Natural killer cell (primary cell): ENCODE measurements at regions not wholly inside any gene's neighbourhood (a gene's known extent, or its start where the extent isn't known, plus 50 kb on each side); places are given as distances from the start of the nearest gene placed in this dataset.

Experiments
- ATAC-seq, 3 donors: fragments of 150-1000 bp in 2 of 3; fragments of 200-7000 bp in 1 of 3; cut with Tn5 transposase; 1 replicate in 1 of 3; 2 replicates in 2 of 3; pipeline ENCODE4 v1.10.0; 2021; ENCODE audit warnings: mild to moderate bottlenecking in 2 of 3, moderate library complexity in 2 of 3
- DNase-seq, 2 donors: peaks; one replicate each; pipeline versions ENCODE4 v3.0.0 to v3.0.0-alpha.2; 2013 to 2021; ENCODE audit warnings: mixed read lengths in 1 of 2
- H3K27ac ChIP-seq: one replicate; pipeline ENCODE4 v1.5.1; 2013; ENCODE audit warnings: mild to moderate bottlenecking, low read length
- H3K27me3 ChIP-seq: one replicate; pipeline ENCODE4 v1.6.1; 2013; ENCODE audit warnings: low read length; ENCODE audit not compliant: control insufficient read depth, insufficient read depth
- H3K36me3 ChIP-seq: one replicate; pipeline ENCODE4 v1.6.1; 2013; ENCODE audit warnings: low read length; ENCODE audit not compliant: control insufficient read depth, insufficient read depth
- H3K4me1 ChIP-seq: one replicate; pipeline ENCODE4 v1.6.1; 2013; ENCODE audit warnings: low read length; ENCODE audit not compliant: control insufficient read depth, insufficient read depth
- H3K4me3 ChIP-seq: one replicate; pipeline ENCODE4 v1.5.1; 2013; ENCODE audit warnings: low read length
- H3K9me3 ChIP-seq: one replicate; pipeline ENCODE4 v1.6.1; 2013; ENCODE audit warnings: low read length; ENCODE audit not compliant: control insufficient read depth, insufficient read depth
- H3K27ac Mint-ChIP-seq, 2 donors: one replicate each; pipeline ENCODE4 v1.8.0; 2022; ENCODE audit warnings: mild to moderate bottlenecking in 2 of 2, mixed read lengths in 2 of 2, moderate library complexity in 1 of 2
- H3K27me3 Mint-ChIP-seq, 2 donors: one replicate each; pipeline ENCODE4 v1.8.0; 2022; ENCODE audit warnings: low read depth in 2 of 2, mixed read lengths in 2 of 2
- H3K36me3 Mint-ChIP-seq: one replicate; pipeline ENCODE4 v1.8.0; 2022; ENCODE audit warnings: mixed read lengths
- H3K4me1 Mint-ChIP-seq, 2 donors: one replicate each; pipeline ENCODE4 v1.8.0; 2022; ENCODE audit warnings: mixed read lengths in 2 of 2
- H3K4me3 Mint-ChIP-seq: one replicate; pipeline ENCODE4 v1.8.0; 2022; ENCODE audit warnings: mild to moderate bottlenecking, moderate library complexity, mixed read lengths
- H3K9me3 Mint-ChIP-seq, 2 donors: one replicate each; pipeline ENCODE4 v1.8.0; 2022; ENCODE audit warnings: mixed read lengths in 2 of 2
- WGBS: methylation state at CpG from one replicate; pipeline ENCODE4 v1.1.7; 2013; ENCODE audit warnings: missing lambda C conversion rate; ENCODE audit not compliant: insufficient coverage; 5-methylcytosine and 5-hydroxymethylcytosine counted together
- intact Hi-C: fragments of 100-400 bp; cut with micrococcal nuclease; formaldehyde crosslinking; loops from one replicate; pipeline ENCODE4 v1.14.2; 2022
- TF ChIP-seq, protein P1 (sequence below): fragments of 200-600 bp; IDR thresholded peaks from one replicate; pipeline ENCODE4 v1.8.0; 2022; ENCODE audit warnings: antibody characterized with exemption

DNA sequence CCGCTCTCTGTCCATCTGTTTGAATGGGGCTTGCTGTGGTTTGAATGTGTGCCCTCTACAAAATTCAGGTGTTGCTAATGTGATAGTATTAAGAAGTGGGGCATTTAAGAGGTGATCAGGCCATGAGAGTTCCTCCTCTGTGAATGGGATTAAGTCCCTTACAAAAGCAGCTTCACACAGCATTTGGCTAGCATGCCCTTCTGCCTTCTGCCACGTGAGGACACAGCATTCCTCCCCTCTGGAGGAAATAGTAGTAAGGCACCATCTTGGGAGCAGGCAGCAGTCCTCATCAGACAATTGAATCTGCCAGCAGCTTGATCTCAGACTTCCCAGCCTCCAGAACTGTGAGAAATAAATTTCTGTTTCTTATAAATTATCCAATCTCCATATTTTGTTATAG, 540.2 kb downstream of the CSNK1G3 start:
- Histone ChIP-seq H3K4me1 (no peaks in the 10 kb centered on the region), H3K27ac (no peak overlapping the region), H3K4me3 (no peak overlapping the region), H3K27me3 (no peaks in the 10 kb centered on the region), H3K9me3 (no peaks in the 10 kb centered on the region), H3K36me3 (no peaks in the 10 kb centered on the region)
- intact Hi-C loops = no loop called here
- no peak overlapping the region for H3K4me3 Mint-ChIP-seq
- H3K27ac Mint-ChIP-seq = no peak overlapping the region
- 82% methylated on average over 2 of the region's 2 CpGs for WGBS
- TF ChIP-seq, protein P1, sequence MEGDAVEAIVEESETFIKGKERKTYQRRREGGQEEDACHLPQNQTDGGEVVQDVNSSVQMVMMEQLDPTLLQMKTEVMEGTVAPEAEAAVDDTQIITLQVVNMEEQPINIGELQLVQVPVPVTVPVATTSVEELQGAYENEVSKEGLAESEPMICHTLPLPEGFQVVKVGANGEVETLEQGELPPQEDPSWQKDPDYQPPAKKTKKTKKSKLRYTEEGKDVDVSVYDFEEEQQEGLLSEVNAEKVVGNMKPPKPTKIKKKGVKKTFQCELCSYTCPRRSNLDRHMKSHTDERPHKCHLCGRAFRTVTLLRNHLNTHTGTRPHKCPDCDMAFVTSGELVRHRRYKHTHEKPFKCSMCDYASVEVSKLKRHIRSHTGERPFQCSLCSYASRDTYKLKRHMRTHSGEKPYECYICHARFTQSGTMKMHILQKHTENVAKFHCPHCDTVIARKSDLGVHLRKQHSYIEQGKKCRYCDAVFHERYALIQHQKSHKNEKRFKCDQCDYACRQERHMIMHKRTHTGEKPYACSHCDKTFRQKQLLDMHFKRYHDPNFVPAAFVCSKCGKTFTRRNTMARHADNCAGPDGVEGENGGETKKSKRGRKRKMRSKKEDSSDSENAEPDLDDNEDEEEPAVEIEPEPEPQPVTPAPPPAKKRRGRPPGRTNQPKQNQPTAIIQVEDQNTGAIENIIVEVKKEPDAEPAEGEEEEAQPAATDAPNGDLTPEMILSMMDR = no peak
- H3K9me3 Mint-ChIP-seq = peaks cover 3 to 11% of the 10 kb centered on the region in 2 donors
- no peaks in the 10 kb centered on the region for H3K4me1 Mint-ChIP-seq
- ATAC-seq = no peak
- H3K36me3 Mint-ChIP-seq = no peaks in the 10 kb centered on the region
- no peak for DNase-seq
- no peaks in the 10 kb centered on the region for H3K27me3 Mint-ChIP-seq

DNA sequence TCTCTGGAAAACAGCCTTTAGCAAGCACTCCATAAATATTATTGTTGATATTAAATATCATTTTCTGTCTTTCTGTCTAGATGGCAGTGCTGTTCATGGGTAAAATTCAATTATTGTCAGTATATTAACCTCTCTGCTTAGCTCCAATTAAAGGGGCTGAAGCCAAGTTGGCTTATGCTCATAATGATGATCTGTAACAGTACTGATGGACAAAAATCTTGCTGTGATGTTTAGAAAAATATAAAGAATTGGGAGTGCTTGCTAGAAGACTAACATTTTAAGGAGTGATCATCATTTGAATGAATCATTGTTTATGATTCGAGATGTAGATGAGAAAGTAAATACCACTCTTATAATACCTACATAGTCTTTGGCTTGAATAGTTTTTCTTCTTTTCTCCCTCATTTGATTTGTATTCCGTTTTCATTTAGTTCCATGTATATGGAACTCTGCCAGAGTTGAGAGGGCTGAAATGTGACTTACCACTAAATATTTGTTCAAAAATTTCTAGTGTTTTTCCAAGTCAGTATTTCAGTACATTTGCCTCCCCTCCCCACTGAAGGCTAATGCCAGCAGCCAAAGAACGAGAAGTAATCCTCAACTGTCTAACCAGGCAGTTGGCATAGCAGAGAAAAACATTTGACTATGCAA, 538.3 kb downstream of the CSNK1G3 start:
- Mint-ChIP-seq H3K9me3 (peaks cover 3 to 9% of the 10 kb centered on the region in 2 donors), H3K4me1 (no peaks in the 10 kb centered on the region), H3K4me3 (no peak overlapping the region), H3K27ac (no peak overlapping the region), H3K36me3 (no peaks in the 10 kb centered on the region), H3K27me3 (no peaks in the 10 kb centered on the region)
- DNase-seq = no peak
- no peaks in the 10 kb centered on the region for H3K27me3 ChIP-seq
- no peaks in the 10 kb centered on the region for H3K9me3 ChIP-seq
- WGBS = 73% methylated on average over 1 of the region's 3 CpGs
- H3K4me3 ChIP-seq = no peak overlapping the region
- ATAC-seq = no peak
- intact Hi-C loops = no loop called here
- no peaks in the 10 kb centered on the region for H3K36me3 ChIP-seq
- no peak overlapping the region for H3K27ac ChIP-seq
- TF ChIP-seq, protein P1 = no peak
- H3K4me1 ChIP-seq = no peaks in the 10 kb centered on the region

DNA sequence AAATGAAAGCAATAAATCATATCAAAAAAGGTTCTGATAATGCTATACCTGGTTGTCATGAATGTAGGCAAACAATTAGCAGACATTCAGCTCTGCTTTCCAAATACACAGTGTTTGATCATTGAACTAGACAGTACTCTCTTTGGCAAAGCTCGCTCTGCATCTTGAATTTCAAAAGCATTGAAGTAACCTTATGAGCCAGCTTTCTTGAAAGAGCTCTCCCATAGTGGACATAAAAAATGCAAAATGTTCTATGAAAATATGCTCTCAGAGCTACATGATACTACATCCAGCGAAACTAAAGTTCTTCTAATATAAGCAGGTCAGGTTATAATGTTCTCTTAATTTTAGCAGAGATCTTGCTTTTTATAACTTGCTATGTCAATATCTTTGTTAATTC, 533.4 kb downstream of the CSNK1G3 start:
- Mint-ChIP-seq H3K27me3 (no peaks in the 10 kb centered on the region), H3K4me1 (no peaks in the 10 kb centered on the region), H3K9me3 (peaks cover 2 to 4% of the 10 kb centered on the region in 2 donors), H3K36me3 (no peaks in the 10 kb centered on the region), H3K27ac (no peak overlapping the region), H3K4me3 (no peak overlapping the region)
- WGBS = 81% methylated on average over 1 of the region's 2 CpGs
- Histone ChIP-seq H3K4me3 (no peak overlapping the region), H3K36me3 (no peaks in the 10 kb centered on the region), H3K9me3 (no peaks in the 10 kb centered on the region), H3K4me1 (no peaks in the 10 kb centered on the region), H3K27me3 (no peaks in the 10 kb centered on the region), H3K27ac (no peak overlapping the region)
- ATAC-seq (no peak), DNase-seq (no peak)
- intact Hi-C loops = no loop called here
- TF ChIP-seq, protein P1 = no peak

DNA sequence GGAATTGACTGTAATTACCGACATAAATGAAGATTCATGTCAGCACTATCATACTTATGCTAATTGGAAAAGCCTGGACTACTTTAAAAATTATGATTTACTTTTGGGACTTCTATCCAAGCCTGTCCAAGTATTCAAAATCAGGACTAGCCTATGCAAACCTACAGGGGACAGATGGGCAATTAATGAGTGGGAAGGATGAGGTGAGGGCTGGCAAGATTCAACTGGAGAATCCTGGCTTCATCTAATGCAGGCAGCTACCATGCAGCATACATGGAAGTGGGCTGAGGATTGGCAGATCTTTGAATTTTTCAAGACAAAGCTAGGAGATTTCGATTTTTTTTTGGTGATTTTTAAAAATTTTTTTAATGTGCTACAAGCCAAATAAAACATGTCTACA, 532.6 kb downstream of the CSNK1G3 start:
- DNase-seq (no peak), ATAC-seq (no peak)
- TF ChIP-seq, protein P1 = no peak
- WGBS = 73% methylated on average over 1 of the region's 2 CpGs
- H3K27ac Mint-ChIP-seq = no peak overlapping the region
- no peaks in the 10 kb centered on the region for H3K9me3 ChIP-seq
- H3K27me3 Mint-ChIP-seq = no peaks in the 10 kb centered on the region
- no peaks in the 10 kb centered on the region for H3K27me3 ChIP-seq
- H3K4me3 ChIP-seq = no peak overlapping the region
- intact Hi-C loops = no loop called here
- no peaks in the 10 kb centered on the region for H3K4me1 Mint-ChIP-seq
- H3K9me3 Mint-ChIP-seq = peaks cover 2 to 4% of the 10 kb centered on the region in 2 donors
- H3K36me3 Mint-ChIP-seq = no peaks in the 10 kb centered on the region
- H3K4me3 Mint-ChIP-seq = no peak overlapping the region
- no peak overlapping the region for H3K27ac ChIP-seq
- H3K4me1 ChIP-seq = no peaks in the 10 kb centered on the region
- H3K36me3 ChIP-seq = no peaks in the 10 kb centered on the region
